Lower lobe of right lung (tissue), 2 donors: ENCODE measurements at regions not wholly inside any gene's neighbourhood (a gene's known extent, or its start where the extent isn't known, plus 50 kb on each side); places are given as distances from the start of the nearest gene placed in this dataset.

Source experiments
- ATAC-seq, 2 donors: fragments of 200-7000 bp; cut with Tn5 transposase; one replicate each; pipeline ENCODE4 v1.9.1; 2020 to 2022; ENCODE audit warnings: mild to moderate bottlenecking in 2 of 2, moderate library complexity in 2 of 2
- DNase-seq: peaks from one replicate; pipeline ENCODE4 v3.0.0-alpha.2; 2020
- H3K27ac ChIP-seq: fragments of 200-600 bp; one replicate; pipeline ENCODE4 v1.8.0; 2022
- H3K27me3 ChIP-seq: fragments of 200-600 bp; one replicate; pipeline ENCODE4 v1.8.0; 2022; ENCODE audit warnings: low read depth
- H3K36me3 ChIP-seq: fragments of 200-600 bp; one replicate; pipeline ENCODE4 v1.8.0; 2022; ENCODE audit warnings: mild to moderate bottlenecking
- H3K4me1 ChIP-seq: fragments of 200-600 bp; one replicate; pipeline ENCODE4 v1.8.0; 2022
- H3K4me3 ChIP-seq: fragments of 200-600 bp; one replicate; pipeline ENCODE4 v1.8.0; 2022; ENCODE audit warnings: mild to moderate bottlenecking
- H3K9me3 ChIP-seq: fragments of 200-600 bp; one replicate; pipeline ENCODE4 v1.8.0; 2022
- CTCF ChIP-seq: fragments of 200-600 bp; IDR thresholded peaks from one replicate; pipeline ENCODE4 v1.8.0; 2022; ENCODE audit warnings: antibody characterized with exemption, mild to moderate bottlenecking
- intact Hi-C: fragments of 100-400 bp; cut with DNase I; formaldehyde crosslinking; loops from one replicate; pipeline ENCODE4 v1.11.0; 2022
- donor health status: DM: no; HTN: yes; CAD: no; lungs with severe emphysema.

- H3K27ac ChIP-seq: no peak overlapping the region
- H3K9me3 ChIP-seq: no peaks in the 10 kb centered on the region
- H3K27me3 ChIP-seq: no peaks in the 10 kb centered on the region
- DNase-seq (peak; percentile 50), ATAC-seq (peak; percentile 87 to 90)
- H3K4me3 ChIP-seq: no peak overlapping the region
- peaks cover 5% of the 10 kb centered on the region for H3K4me1 ChIP-seq
- no peaks in the 10 kb centered on the region for H3K36me3 ChIP-seq
- intact Hi-C loops: no loop called here
- TF ChIP-seq CTCF: no peak
Observed at GRCh38 chr4:77662396-77662795, 56.8 kb downstream of the CXCL13 start.
